Skin epidermis (tissue), 12 donors: ENCODE measurements at regions not wholly inside any gene's neighbourhood (a gene's known extent, or its start where the extent isn't known, plus 50 kb on each side); places are given as distances from the start of the nearest gene placed in this dataset.
A peak's percentile ranks its signal among the peaks of the same experiment; 100 is the strongest.

ENCODE experiments used
- H3K27ac ChIP-seq, 21 experiments: fragments of 200-600 bp; sonication (generic) in 11 of 21; one replicate each; pipeline ENCODE4 v1.5.0; 2020; ENCODE audit warnings: mild to moderate bottlenecking in 3 of 21, inconsistent platforms in 2 of 21, moderate library complexity in 2 of 21
- H3K4me3 ChIP-seq, 7 experiments: fragments of 200-600 bp; sonication (generic) in 2 of 7; one replicate each; pipeline ENCODE4 v1.5.0; 2020; ENCODE audit warnings: inconsistent platforms in 2 of 7, mild to moderate bottlenecking in 2 of 7, moderate library complexity in 1 of 7

DNA sequence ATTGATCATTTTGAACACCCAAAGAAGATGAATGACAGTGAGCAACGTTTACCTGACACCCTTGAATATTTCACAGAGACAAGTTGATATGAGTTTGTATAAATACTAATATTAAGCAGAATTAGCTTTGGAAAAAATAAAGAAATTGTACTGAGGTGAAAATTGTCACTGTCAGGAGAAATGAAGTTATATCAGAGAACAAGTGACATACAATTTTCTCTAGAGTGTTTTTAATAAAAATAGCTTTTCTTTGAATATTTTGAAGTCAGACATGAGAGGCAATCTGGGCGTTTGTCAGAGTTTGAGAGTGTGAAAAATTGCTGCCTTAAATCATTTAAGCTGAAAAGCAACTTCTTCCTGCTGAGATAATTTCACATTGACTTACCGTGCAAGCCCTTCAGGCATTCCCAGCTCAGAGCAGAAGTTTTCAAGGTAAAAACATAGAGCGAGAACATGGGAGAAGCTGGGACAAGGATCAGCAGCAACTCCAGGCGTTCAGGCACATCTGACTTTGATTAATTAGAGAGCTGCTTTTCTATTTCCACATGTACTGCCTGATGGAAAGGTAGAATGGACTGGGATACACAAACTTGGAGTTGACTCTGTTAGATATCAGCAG, 535.9 kb downstream of the TFEC start:
- no peak overlapping the region for H3K27ac ChIP-seq
- no peak overlapping the region for H3K4me3 ChIP-seq

DNA sequence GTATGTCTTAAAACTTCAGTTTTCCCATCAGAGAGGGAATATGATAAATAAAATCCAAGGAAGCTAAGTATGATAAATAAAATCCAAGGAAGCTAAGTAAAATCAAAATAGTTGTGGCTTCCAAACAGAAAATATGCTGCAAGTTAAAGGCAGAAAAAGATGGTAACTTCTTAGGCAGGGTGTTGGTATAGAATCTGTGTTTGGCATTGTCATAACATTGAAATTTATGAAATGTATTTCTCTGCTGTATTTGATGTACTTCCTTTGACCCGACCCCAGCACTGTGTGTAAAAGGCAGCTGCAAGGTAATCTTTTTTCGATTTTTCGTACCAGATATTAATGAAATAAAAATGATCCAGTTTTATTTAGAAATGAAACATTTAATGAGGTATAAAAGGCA, 537.2 kb downstream of the TFEC start:
- H3K27ac ChIP-seq = no peak overlapping the region

DNA sequence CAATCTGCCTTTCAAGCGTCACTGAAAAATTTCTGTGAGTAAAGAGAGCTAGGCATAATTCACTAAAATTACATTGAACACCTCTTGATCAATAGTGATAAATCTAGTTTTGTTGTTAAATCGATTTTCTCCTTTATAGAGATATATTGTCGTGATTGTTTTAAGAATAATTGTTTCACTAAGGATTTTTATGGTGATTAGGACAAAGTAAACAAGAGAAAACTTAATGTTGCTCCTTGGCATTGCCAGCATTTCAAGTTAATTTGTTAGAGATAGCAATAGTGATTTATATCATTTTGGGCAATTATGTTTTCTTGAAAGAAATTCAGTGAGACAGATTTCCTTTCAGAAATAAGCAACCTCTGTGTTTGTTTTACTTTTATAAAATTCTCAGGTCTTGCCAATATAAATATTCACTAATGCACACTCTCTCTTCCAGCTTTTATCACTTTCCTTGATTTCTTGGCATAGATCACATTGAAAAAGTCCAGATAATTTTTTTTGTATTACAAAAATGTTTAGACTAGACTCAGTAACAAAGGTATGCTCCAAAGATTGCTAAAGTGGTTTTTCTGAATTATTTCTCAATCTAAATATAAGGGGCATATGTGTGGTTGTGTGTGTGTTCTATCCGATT, 538.7 kb downstream of the TFEC start:
- no peak overlapping the region for H3K4me3 ChIP-seq
- no peak overlapping the region for H3K27ac ChIP-seq

More for the DNA sequence above, 537.2 kb downstream of the TFEC start:
- no peak overlapping the region for H3K4me3 ChIP-seq

DNA sequence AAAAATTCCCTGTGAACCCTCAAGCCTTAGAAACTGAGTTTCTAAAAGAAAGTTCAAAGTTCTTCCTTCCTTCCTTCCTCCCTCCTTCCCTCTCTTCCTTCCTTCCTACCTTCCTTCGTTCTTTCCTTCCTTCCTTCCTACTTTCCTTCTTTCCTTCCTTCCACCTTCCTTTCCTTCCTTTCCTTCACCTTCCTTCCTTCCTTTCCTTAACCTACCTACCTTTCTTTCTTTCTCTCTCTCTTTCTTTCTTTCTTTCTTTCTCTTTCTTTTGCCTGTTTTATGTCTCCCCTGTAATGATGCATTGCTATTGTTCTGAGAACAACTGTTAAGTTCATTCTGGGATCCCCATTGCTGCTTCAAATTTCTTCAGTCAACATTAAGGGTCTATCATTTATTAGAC, 551.1 kb downstream of the TFEC start:
- Histone ChIP-seq H3K27ac (no peak overlapping the region), H3K4me3 (no peak overlapping the region)

DNA sequence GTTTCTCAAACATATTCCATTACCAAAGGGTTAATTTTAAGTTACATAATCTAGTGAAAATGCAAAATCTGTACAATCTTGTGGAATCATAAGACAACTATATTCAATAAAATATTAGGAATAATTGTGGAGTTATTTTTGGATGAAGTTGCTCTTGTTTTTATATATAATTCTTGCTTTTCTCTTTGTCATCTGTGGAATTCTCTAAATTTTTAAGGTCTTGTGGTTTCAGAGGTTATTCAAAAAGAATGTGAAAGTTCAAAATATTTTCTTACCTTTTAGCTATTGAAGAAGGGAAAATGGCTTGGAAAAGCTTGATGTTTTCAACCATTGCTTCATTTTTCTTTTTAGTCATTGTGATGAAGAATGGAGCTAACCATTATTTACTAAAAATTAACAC, 552.1 kb downstream of the TFEC start:
- no peak overlapping the region for H3K27ac ChIP-seq
- no peak overlapping the region for H3K4me3 ChIP-seq

DNA sequence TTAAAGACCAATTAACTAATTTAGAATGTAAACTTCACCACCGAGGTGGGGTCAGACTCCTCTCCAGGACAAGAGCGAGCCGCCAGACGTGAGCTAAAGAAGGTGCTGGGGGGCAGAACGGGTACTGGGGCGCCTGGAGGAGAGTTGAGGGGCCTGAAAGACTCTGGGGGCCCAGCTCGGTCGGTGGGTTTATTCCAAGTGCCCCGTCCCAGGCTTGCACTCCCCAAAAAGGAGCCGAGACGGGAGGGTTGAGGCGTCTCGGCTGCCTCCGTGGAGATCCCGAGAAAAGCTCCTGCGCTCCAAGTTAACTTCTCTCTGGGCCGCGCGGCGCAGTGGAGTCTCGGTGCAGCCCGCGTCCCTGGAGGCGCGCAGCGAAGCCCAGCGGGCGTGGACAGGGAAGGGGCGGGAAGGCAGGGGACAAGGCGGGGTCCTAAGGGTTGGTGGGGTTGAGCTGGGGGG, 553.3 kb downstream of the TFEC start:
- peak overlapping the region in 5 of 7 experiments; percentile 5 to 27 (median 19) for H3K4me3 ChIP-seq
- H3K27ac ChIP-seq = no peak overlapping the region

DNA sequence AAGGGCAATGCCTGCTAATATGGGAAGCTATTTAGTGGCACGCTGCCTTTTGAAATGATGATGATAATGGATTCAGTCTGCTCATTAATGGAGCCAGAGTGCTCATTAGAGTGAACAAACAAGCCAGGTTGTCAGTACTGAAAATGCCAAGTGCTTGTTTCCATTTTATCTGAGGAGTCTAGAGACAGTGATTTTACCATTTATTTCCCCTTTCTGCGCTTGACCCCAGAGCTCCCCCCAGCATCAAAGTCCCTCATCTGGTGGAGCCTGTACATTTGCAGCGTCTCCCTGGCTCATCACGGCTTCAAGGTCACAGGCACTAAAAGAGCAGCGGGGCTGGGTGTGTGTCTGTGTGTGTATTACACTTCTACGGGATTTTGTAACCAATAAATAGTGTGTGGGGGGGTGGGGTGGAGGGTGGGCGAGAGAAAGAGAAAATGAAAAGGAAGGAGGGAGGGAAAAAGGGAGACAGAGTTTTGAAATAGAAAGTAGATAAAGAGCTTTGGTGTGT, 553.8 kb downstream of the TFEC start:
- Histone ChIP-seq H3K4me3 (peak overlapping the region in 5 of 7 experiments; percentile 5 to 27 (median 19)), H3K27ac (no peak overlapping the region)

DNA sequence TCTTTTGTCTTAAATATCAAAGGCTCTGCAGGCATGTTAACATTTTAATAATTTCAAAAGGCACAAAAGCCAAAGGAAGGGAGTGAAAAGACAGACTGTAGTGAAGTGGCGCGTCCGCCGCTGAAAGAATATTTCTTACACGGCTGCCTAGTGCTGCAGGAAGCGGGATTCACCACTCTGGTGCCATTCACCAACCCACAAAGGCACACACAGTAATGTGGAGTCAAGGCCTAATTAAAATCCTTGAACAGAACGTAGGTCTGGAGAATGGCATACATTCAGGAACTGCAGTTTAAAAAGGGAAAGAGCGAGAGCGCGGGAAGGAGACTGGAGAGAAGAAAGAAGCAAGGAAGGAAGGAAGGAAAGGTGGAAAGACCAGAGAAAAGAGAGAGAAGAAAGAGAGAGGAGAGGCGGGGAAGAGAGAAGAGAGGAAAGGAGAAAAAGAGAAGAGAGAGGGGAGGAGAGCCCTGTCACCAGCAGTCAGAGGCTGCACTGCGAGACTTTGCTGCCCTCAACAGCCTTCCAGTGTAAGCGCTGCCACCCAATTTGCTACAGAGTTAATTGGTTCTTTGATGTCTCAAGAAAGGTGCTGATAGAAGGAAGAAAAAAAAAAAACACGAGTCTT, 554.0 kb downstream of the MDFIC start:
- no peak overlapping the region for H3K4me3 ChIP-seq
- no peak overlapping the region for H3K27ac ChIP-seq

DNA sequence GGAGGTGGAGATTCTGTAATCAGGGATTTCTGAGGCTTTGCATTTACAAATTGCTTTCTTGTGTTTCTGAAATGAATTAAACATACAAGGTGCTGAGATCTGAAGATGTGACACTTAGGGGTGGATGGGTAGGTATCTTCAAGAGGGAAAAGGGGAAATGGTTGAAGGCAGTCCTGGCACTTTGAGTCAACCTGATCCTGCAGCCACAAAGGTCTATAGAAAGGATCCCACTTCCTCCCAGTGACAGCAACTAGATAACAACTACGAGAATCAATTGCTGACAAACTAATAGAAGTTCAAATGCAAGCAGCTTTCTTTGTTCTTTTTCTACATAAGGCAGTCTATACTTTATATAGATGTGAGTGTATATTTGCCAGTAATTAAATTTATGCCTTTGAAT, 553.3 kb downstream of the MDFIC start:
- Histone ChIP-seq H3K4me3 (no peak overlapping the region), H3K27ac (no peak overlapping the region)

DNA sequence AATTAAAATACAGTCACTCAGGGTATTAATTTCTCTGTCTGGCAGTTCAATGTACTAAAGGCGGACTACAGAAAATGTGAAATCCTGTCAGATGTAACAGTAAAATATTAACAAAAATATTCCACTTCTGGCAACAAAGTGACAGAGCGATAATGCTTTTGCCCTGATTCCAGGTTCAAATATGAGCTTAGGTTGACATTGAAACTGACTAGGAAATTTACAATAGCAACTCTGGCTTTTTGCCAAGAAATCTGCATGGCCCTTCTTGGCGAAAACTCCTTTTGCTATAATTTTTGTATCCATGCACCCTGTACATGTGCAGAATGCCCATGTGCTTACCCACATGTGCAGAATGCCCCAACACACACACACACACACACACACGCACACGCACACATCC, 552.2 kb downstream of the MDFIC start:
- H3K27ac ChIP-seq = no peak overlapping the region
- H3K4me3 ChIP-seq = no peak overlapping the region

DNA sequence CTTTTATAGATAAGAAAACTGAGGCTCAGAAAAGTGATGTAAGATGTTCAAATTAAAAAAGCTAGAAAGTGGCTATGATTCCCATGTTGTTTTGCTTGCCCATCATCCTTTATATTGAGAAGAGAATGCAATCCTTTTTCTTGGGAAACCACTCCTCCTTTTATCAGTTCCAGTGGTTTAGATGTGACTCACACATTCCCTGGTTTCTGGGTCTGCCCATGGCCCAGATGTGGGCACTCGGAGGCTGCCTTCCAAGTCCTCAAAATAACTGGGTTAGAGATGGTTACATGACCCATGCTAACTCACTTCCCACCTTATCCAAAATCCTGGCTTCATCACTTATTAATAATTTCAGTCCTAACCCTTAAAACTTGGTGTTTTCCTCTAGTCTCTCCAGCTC, 550.0 kb downstream of the MDFIC start:
- Histone ChIP-seq H3K4me3 (no peak overlapping the region), H3K27ac (no peak overlapping the region)

DNA sequence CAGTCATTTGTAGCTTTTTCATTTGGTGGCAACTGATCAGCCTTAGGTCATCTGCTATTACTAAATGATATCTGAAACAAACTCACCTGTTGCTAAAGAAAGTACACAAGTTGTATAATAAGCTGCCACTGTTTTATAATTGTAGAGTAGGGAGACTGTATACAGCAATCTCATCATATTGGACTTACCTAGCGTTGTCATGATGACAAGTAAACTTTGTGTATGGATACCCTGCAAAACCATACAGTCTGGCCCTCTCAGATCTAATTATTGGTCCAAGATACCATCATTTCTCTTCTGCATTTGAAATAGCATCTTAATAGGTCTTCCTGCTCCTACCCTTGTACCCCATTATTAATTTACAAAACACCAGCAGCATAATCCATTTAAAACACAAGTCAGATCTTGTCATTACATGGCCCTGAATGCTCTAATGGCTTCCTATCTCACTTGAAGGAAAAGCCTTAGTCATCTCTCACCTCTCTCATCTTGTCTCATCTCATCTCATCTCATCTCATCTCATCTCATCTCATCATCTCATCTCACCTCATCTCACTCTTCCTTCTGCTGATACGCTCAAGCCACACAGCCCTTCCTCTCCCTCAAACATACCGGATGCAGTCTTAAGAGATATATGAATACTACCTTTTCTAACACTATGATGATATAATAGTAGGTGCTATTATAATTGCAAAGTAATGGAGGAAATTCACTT, 540.6 kb downstream of the MDFIC start:
- H3K4me3 ChIP-seq = no peak overlapping the region
- no peak overlapping the region for H3K27ac ChIP-seq

DNA sequence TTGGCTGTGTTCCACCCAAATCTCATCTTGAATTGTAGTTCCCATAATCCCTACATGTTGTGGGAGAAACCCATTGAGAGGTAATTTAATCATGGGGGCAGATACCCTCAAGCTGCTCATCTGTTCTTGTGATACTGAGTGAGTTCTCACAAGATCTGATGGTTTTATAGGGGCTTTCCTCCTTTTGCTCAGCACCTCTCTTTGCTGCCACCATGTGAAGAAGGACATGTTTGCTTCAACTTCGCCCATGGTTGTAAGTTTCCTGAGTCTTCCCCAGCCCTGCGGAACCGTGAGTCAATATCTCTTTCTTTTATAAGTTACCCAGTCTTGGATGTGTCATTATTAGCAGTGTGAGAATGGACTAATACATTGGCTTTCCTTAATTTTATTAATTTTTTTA, 527.8 kb downstream of the MDFIC start:
- Histone ChIP-seq H3K4me3 (no peak overlapping the region), H3K27ac (no peak overlapping the region)

DNA sequence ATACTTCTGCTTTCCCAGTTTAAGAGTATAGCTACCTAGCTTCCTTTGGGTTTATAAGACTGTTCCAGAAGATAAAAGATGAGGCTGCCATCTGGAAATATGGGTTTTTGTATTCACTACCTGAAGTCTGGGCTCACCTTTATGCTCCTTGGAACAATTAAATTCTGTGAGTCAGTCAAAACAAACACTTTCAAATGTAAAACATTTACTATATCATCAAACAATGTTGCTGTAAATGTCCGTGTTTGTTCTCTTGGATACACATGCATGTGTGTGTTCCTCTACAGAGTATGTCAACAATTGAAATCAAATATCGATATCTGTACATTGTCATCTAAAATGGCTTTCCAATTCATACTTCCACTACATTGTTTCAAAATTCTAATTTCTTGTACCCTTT, 525.6 kb downstream of the MDFIC start:
- H3K4me3 ChIP-seq = no peak overlapping the region
- no peak overlapping the region for H3K27ac ChIP-seq

DNA sequence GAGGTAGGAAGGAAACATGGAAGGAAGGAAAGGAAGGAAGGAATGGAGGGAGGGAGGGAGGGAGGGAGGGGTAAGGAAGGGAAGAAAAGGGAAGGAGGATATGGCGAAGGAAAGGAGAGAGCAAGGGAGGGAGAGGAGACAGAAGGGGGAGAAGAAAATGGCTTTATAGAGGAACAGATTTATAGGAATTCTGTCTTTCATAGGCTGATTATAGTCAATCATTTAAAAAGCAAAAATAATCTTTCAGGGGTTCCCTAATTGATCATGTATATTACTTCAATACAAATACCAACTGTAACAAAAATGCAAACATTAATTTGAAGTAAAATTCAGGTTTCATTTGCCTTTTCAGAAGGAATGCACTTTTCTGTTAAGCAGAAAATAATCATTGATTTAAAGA, 519.1 kb downstream of the MDFIC start:
- no peak overlapping the region for H3K4me3 ChIP-seq
- no peak overlapping the region for H3K27ac ChIP-seq

DNA sequence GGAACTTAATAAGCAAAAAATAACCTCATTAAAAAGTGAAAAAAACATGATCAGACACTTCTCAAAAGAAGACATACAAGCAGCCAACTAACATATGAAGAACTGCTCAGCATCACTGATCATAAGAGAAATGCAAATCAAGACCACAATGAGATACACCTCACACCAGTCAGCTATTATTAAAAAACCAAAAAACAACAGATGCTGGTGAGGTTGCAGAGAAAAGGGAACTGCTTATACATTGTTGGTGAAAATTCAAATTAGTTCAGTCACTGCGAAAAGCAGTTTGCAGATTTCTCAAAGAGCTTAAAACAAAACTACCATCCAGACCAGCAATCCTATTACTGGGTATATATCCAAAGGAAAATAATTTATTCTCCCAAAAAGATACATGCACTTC, 513.3 kb downstream of the MDFIC start:
- H3K4me3 ChIP-seq = no peak overlapping the region
- no peak overlapping the region for H3K27ac ChIP-seq

DNA sequence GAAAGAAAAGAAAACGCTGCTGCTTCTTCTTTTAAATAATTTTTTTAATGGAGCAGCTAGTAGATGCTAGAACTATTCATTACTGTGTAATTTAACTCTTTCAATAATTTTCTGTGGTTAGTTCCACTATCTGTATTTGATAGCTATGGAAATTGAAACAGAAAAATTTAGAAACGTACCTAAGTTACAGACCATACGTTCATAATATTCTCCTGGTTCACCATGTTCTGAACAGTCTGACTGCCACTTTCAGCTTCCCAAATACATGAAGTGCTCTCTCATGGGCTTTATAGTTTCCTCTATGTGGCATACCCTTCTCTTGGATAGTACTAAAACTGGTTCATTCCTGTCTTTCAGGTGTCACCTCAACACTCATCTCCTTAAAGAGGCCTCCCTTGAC, 508.0 kb downstream of the MDFIC start:
- H3K4me3 ChIP-seq = no peak overlapping the region
- no peak overlapping the region for H3K27ac ChIP-seq

DNA sequence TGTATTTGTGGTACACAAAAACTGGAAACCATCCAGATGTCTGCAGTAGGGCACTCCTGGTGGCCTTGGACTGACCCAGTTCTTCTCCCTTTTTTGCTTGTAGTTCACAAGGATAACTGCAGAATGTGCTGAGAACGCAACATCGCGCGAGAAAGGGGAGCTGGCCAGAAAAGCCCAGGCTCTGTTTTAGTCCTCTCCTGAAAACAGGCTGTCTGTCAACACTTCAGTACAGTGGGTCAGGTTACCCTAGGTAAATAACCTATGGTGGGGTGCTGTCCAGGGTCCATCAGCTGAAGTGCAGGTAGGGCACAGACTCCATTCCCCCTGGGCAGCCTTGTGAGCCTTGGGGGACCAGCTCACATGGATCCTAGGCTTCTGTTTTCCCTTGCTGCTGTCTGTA, 495.8 kb downstream of the MDFIC start:
- Histone ChIP-seq H3K27ac (no peak overlapping the region), H3K4me3 (no peak overlapping the region)

DNA sequence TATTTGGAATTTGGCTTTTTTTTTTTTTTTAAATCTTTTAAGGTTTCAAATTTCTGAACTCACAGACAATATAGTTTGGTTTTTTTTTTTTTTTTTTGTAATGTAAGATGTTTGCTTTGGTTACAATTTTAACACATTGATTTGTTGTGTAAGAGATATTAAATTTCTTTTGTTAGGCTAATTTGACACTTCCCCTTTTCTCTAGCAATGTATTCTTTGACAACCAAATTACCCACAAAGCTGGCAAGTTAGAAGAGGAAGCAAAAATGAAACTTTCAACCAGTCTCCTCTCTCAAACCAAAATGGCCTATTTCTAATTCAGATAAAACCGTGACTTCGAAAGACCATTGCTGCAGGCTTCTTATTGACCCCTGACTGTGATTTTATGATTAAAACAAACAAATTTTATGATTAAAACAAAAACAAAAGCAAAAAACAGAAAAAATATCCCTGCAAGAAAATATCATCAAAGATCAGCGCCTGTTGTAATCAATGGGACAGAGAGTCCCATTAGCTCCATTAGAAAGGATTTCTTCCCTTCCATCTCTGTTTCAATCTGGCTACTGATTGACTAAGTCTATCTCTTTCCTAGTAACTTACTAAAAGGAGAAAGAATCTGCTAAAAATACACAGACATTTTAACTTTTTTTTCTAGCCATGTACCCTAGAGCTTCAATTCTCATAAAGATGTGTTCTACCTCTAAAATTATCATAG, 489.2 kb downstream of the MDFIC start:
- no peak overlapping the region for H3K4me3 ChIP-seq
- H3K27ac ChIP-seq = peak overlapping the region in 1 of 21 experiments; percentile 42

DNA sequence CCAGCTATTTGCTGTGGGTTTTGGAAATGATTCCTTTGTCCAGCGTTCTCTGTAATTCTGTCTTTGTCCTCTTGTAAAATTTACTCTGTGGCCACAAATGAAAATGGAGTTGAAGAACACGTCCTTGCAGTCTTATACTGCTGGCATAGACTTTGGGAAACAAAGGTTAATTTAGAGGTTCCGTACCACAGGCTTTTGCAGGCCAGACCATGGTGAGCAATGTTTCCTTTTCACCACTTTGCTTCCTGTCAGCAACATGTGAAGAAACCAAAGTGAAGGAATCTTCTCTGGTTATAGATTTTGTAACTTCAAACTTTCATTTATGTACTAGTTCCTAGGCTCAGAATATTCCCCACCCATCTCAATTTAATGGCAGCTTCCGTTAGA, 488.5 kb downstream of the MDFIC start:
- Histone ChIP-seq H3K4me3 (no peak overlapping the region), H3K27ac (peak overlapping the region in 2 of 21 experiments; percentile 22 to 42)
